ENCODE measurements at regions not wholly inside any gene's neighbourhood (a gene's known extent, or its start where the extent isn't known, plus 50 kb on each side); places are given as distances from the start of the nearest gene placed in this dataset.

DNA sequence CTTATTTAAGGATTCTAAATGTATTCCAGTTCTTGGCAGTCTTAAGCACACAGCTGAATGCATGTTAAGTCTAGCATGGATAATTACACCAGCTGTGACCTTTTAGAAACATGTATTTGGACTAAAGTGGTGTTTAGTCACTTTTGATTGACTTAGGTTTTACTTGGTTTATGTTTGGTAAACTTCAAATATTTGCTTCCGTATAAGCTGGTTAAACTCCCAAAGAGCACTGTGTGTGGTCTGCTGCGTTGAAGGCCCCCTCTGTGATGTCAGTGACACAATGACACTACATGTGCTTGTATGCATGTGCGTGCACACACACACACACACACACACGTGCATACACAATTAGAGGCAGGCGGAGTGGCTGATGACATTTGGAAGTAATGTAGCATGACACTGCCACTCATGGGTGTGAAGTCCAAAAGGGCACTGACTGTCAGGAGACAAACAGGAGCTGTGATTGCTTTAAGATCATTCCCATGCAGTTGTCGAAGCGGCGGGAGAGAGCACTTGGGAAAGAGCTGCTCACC is 156.1 kb upstream of the CDH13 start (continued):
- TF ChIP-seq YY1 (IDR thresholded peaks at IDR 0.05; ENCODE audit: insufficient read depth, insufficient replicate concordance, low read depth, low read length) (no peak), NFE2L1 (CRISPR knock-in tag; IDR thresholded peaks at IDR 0.05; ENCODE audit: borderline replicate concordance) (no peak), ZNF746 (CRISPR knock-in tag; IDR thresholded peaks at IDR 0.05) (no peak), NCOA1 (CRISPR knock-in tag; IDR thresholded peaks at IDR 0.05) (no peak), FOXM1 (CRISPR knock-in tag; IDR thresholded peaks at IDR 0.05) (no peak), ZNF263 (CRISPR knock-in tag; IDR thresholded peaks at IDR 0.05) (no peak), HNRNPL (IDR thresholded peaks at IDR 0.05; ENCODE audit: low read depth, low read length) (no peak), MAF1 (CRISPR knock-in tag; IDR thresholded peaks at IDR 0.05; ENCODE audit: borderline replicate concordance) (no peak), ZNF207 (IDR thresholded peaks at IDR 0.05; ENCODE audit: borderline replicate concordance) (no peak), ZNF260 (CRISPR knock-in tag; IDR thresholded peaks at IDR 0.05; ENCODE audit: borderline replicate concordance, low read depth) (no peak), ZSCAN21 (CRISPR knock-in tag; IDR thresholded peaks at IDR 0.05; ENCODE audit: borderline replicate concordance) (no peak; the same call in 1 of the 2 replicates), ELF3 (CRISPR knock-in tag; IDR thresholded peaks at IDR 0.05) (no peak), PHF8 (CRISPR knock-in tag; IDR thresholded peaks at IDR 0.05) (no peak), FOXC1 (CRISPR knock-in tag; IDR thresholded peaks at IDR 0.05; ENCODE audit: borderline replicate concordance) (0 out of 2 replicates have a peak, but pooled peaks have one; percentile 45), ZC3H4 (CRISPR knock-in tag; IDR thresholded peaks at IDR 0.05; ENCODE audit: borderline replicate concordance) (no peak), TSC22D2 (CRISPR knock-in tag; IDR thresholded peaks at IDR 0.05; ENCODE audit: borderline replicate concordance) (no peak), SALL1 (CRISPR knock-in tag; IDR thresholded peaks at IDR 0.05) (peak; percentile 69; the same call in 1 of the 2 replicates), ZNF558 (CRISPR knock-in tag; IDR thresholded peaks at IDR 0.05; ENCODE audit: borderline replicate concordance) (no peak), HDAC6 (IDR thresholded peaks at IDR 0.05; ENCODE audit: low read depth, low read length) (no peak)
- TF ChIP-seq, protein P1, sequence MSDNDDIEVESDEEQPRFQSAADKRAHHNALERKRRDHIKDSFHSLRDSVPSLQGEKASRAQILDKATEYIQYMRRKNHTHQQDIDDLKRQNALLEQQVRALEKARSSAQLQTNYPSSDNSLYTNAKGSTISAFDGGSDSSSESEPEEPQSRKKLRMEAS (IDR thresholded peaks at IDR 0.05) = peak; percentile 37; the same call in 1 of the 2 replicates
- TF ChIP-seq, protein P2, sequence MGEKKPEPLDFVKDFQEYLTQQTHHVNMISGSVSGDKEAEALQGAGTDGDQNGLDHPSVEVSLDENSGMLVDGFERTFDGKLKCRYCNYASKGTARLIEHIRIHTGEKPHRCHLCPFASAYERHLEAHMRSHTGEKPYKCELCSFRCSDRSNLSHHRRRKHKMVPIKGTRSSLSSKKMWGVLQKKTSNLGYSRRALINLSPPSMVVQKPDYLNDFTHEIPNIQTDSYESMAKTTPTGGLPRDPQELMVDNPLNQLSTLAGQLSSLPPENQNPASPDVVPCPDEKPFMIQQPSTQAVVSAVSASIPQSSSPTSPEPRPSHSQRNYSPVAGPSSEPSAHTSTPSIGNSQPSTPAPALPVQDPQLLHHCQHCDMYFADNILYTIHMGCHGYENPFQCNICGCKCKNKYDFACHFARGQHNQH (CRISPR knock-in tag; IDR thresholded peaks at IDR 0.05) = no peak
- TF ChIP-seq, protein P3, sequence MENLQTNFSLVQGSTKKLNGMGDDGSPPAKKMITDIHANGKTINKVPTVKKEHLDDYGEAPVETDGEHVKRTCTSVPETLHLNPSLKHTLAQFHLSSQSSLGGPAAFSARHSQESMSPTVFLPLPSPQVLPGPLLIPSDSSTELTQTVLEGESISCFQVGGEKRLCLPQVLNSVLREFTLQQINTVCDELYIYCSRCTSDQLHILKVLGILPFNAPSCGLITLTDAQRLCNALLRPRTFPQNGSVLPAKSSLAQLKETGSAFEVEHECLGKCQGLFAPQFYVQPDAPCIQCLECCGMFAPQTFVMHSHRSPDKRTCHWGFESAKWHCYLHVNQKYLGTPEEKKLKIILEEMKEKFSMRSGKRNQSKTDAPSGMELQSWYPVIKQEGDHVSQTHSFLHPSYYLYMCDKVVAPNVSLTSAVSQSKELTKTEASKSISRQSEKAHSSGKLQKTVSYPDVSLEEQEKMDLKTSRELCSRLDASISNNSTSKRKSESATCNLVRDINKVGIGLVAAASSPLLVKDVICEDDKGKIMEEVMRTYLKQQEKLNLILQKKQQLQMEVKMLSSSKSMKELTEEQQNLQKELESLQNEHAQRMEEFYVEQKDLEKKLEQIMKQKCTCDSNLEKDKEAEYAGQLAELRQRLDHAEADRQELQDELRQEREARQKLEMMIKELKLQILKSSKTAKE (CRISPR knock-in tag; IDR thresholded peaks at IDR 0.05; ENCODE audit: borderline replicate concordance) = no peak
- TF ChIP-seq, protein P4, sequence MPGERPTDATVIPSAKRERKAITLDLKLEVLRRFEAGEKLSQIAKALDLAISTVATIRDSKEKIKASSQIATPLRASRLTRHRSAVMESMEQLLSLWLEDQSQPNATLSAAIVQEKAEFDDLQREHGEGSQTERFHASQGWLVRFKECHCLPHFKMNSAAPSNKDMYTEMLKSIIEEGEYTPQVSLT (CRISPR knock-in tag; IDR thresholded peaks at IDR 0.05; ENCODE audit: borderline replicate concordance, low read depth) = no peak
- TF ChIP-seq, protein P5, sequence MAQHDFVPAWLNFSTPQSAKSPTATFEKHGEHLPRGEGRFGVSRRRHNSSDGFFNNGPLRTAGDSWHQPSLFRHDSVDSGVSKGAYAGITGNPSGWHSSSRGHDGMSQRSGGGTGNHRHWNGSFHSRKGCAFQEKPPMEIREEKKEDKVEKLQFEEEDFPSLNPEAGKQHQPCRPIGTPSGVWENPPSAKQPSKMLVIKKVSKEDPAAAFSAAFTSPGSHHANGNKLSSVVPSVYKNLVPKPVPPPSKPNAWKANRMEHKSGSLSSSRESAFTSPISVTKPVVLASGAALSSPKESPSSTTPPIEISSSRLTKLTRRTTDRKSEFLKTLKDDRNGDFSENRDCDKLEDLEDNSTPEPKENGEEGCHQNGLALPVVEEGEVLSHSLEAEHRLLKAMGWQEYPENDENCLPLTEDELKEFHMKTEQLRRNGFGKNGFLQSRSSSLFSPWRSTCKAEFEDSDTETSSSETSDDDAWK (CRISPR knock-in tag; IDR thresholded peaks at IDR 0.05) = no peak
